ENCODE measurements at regions not wholly inside any gene's neighbourhood (a gene's known extent, or its start where the extent isn't known, plus 50 kb on each side); places are given as distances from the start of the nearest gene placed in this dataset.
"Not testable (repeated sequence)": the region's sequence is repeated elsewhere in the genome, so short reads cannot be mapped to it uniquely, and the experiment has no call there.

GRCh38 chr2:37800176-37800858, 124.8 kb upstream of the RMDN2 start:
- no peak for DNase-seq (ENCODE audit: extremely low read depth, low read depth)
- H3K4me3 ChIP-seq (replicated peaks; ENCODE audit: low read depth, low read length): no peak overlapping the region

GRCh38 chr2:37802211-37802752, 122.8 kb upstream of the RMDN2 start:
- TF ChIP-seq CTCF (IDR thresholded peaks at IDR 0.05; ENCODE audit: low read depth, low read length, missing control alignments): no peak
- DNase-seq (ENCODE audit: extremely low read depth, low read depth): no peak
- H3K4me3 ChIP-seq (replicated peaks; ENCODE audit: low read depth, low read length): no peak overlapping the region

More at GRCh38 chr2:37800176-37800858, 124.8 kb upstream of the RMDN2 start:
- TF ChIP-seq CTCF (IDR thresholded peaks at IDR 0.05; ENCODE audit: low read depth, low read length, missing control alignments): no peak

GRCh38 chr2:37802899-37803379, 122.1 kb upstream of the RMDN2 start:
- DNase-seq (ENCODE audit: extremely low read depth, low read depth): peak; percentile 70
- H3K4me3 ChIP-seq (replicated peaks; ENCODE audit: low read depth, low read length): no peak overlapping the region
- no peak for TF ChIP-seq CTCF (IDR thresholded peaks at IDR 0.05; ENCODE audit: low read depth, low read length, missing control alignments)

- H3K4me3 ChIP-seq (replicated peaks; ENCODE audit: low read depth, low read length); DNase-seq (ENCODE audit: extremely low read depth, low read depth): not testable (repeated sequence)
Measured at GRCh38 chr2:37806004-37806403, 119.1 kb upstream of the RMDN2 start.

- DNase-seq (ENCODE audit: extremely low read depth, low read depth): no peak
- no peak overlapping the region for H3K4me3 ChIP-seq (replicated peaks; ENCODE audit: low read depth, low read length)
- peak; percentile 58 for TF ChIP-seq CTCF (IDR thresholded peaks at IDR 0.05; ENCODE audit: low read depth, low read length, missing control alignments)
Measured at GRCh38 chr2:37809525-37809924, 115.6 kb upstream of the RMDN2 start.

- no peak for TF ChIP-seq CTCF (IDR thresholded peaks at IDR 0.05; ENCODE audit: low read depth, low read length, missing control alignments)
- H3K4me3 ChIP-seq (replicated peaks; ENCODE audit: low read depth, low read length): no peak overlapping the region
- no peak for DNase-seq (ENCODE audit: extremely low read depth, low read depth)
Measured at GRCh38 chr2:37809931-37810570, 115.0 kb upstream of the RMDN2 start.

- DNase-seq (ENCODE audit: extremely low read depth, low read depth): no peak
Measured at GRCh38 chr2:37812414-37812813, 112.7 kb upstream of the RMDN2 start.

More at GRCh38 chr2:37812414-37812813, 112.7 kb upstream of the RMDN2 start:
- no peak overlapping the region for H3K4me3 ChIP-seq (replicated peaks; ENCODE audit: low read depth, low read length)
- TF ChIP-seq CTCF (IDR thresholded peaks at IDR 0.05; ENCODE audit: low read depth, low read length, missing control alignments): no peak

Measured in HFF-Myc (cell line).